GM21723 (cell line): ENCODE measurements at regions not wholly inside any gene's neighbourhood (a gene's known extent, or its start where the extent isn't known, plus 50 kb on each side); places are given as distances from the start of the nearest gene placed in this dataset.
"Not testable (repeated sequence)": the region's sequence is repeated elsewhere in the genome, so short reads cannot be mapped to it uniquely, and the experiment has no call there.

Experiments used
- ATAC-seq: cut with Tn5 transposase; IDR thresholded peaks from one replicate; pipeline ENCODE4 v1.9.1; 2021; ENCODE audit warnings: mild to moderate bottlenecking, moderate library complexity; ENCODE audit not compliant: unreplicated experiment

DNA sequence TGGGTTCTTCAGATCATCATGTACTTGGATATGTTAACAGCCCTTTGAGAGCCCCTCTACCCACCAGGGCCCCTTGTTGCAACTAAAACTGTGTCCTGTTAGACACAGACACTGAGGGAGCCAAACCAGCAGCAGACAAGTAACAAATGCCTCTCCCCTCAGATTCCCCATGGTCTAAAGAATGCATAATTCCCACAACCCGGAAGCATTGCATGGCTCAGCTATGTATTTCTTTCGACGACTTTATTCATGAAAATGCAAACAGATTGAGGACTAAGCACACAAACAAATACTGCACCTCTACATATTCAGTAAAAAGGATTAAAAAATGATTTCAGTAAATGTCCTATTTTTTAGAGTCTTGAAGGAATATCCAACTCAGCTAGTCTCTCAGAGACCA, 70.1 kb upstream of the HECW1 start:
- ATAC-seq, result no peak

DNA sequence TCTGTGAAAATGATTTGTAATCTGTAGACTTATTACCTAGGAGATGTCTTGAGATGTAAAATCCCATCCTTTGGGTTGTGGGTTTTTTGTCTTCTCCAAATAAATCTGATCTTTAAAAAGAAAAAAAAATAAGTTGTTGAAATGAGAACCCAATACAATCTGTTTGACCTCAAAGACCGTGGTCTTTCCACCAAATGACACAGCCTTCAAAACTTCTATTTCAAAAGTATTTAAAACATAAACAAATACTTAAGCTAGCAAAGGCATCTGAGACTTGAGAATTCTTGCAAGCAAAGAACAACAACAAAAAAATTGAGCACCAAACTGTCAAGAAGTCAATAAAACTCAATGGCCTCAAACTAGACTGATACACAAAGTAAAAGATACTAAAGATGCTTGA, 67.9 kb upstream of the HECW1 start:
- ATAC-seq, result no peak

DNA sequence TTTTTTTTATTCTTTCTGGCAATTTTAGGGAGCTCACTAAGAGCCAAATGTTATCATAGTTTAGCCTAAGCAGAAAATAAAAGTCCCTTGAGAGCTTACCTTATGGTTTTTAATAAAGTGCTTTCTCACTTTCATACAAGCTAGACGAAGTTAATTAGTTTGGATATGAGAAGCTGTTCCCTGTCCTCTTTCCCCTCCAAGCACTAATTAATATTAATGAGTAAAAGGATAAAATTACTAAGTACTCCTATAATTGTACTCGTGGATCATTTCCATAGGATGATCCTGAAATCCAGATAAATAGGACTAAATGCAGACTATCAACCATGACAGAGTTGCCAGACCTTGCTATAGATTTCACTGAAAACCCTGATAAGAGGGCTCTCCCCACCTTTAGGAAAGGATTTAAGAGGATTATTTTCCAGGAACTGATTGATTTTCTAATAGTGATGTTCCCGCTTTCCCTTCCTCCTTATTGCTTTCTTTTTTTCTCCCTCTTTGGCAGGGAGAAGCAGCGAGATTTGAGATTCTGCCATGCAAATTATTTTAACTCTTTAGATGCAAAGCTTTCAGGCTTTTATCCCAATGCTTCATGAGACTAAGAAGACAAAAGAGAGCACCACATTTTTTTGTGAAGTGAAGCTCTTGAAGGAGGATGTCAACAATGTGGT, 58.3 kb upstream of the HECW1 start:
- ATAC-seq, result no peak

DNA sequence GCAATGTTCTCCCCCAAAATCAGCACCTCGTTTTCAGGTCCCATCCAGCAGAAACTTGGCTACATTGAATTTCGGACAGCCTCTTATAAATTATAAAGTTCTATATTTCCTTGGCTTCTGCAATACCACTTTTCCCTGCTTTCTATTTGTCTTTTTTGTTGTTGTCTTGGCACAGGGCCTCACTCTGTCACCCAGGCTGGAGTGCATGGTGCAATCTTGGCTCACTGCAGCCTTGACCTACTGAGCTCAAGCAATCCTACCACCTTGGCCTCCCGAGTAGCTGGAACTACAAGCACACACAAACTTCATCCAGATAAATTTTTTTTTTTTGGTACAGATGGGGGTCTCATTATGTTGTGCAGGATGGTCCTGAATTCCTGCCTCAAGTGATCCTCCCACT, 55.3 kb upstream of the HECW1 start:
- ATAC-seq, result no peak

DNA sequence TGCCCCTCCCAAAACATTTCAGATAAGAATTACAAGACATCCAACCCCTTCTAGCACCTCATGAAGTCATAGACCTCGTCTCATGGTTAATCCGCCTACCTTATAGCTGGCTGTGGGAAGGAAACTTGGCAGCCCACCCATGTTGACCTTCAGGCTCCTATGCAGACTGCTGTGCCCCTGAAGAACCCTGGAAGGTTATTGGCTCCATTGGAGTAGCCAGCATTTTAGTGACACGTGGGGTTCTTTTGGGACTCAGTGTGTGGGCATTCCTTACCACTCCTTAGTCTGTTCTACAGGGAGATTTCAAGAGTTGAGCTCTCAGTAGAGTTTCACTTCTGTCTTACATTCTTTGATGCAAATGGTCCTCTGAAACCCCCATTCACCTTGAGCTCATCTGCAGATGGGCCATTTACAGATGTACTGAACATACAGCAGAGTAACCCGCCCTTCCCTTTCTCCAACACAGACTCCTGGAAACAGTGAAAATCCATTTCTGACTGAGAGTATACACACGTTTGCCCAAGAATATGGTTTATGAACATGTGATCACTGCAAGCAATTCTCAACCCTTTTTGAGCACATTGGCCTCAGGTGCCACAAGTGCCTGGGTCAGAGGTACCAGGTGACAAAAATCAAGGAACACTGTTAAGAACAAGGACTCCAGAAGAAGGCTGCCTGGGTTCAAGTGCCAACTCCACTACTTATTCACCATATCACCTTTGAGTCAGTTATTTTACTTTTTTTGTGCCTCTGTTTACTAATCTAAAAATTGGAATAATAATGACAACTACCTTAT, 54.0 kb upstream of the HECW1 start:
- ATAC-seq, result peak; percentile 69

DNA sequence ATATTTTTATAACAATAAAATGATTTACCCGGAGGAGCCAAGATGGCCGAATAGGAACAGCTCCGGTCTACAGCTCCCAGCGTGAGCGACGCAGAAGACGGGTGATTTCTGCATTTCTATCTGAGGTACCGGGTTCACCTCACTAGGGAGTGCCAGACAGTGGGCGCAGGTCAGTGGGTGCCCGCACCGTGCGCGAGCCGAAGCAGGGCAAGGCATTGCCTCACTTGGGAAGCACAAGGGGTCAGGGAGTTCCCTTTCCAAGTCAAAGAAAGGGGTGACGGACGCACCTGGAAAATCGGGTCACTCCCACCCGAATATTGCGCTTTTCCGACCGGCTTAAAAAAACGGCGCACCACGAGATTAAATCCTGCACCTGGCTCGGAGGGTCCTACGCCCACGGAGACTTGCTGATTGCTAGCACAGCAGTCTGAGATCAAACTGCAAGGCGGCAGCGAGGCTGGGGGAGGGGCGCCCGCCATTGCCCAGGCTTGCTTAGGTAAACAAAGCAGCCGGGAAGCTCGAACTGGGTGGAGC, 53.3 kb upstream of the HECW1 start:
- ATAC-seq, result not testable (repeated sequence)
